ENCODE measurements at regions not wholly inside any gene's neighbourhood (a gene's known extent, or its start where the extent isn't known, plus 50 kb on each side); places are given as distances from the start of the nearest gene placed in this dataset.

DNA sequence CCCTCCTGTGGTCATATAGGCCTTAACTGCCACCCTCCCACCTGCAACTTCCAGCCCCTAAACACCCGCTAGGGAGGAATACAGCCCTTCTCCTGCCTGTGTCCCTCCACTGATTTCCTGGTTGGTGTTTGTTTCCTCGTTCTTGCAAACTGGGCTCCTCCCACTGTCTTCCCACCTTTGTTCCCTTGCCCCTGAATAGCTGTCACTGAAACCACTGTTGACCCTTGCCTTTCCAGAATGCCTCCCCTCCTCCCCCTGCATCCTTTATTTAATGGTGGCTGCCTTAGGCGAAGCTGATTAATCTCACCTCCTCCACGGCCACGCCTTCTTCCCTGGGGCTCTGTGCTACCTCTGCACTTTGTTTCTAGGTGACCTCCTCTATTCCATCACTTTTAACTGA lies 626.7 kb downstream of the BNC2 start:
- DNase-seq (ENCODE audit: low spot score): no peak

DNA sequence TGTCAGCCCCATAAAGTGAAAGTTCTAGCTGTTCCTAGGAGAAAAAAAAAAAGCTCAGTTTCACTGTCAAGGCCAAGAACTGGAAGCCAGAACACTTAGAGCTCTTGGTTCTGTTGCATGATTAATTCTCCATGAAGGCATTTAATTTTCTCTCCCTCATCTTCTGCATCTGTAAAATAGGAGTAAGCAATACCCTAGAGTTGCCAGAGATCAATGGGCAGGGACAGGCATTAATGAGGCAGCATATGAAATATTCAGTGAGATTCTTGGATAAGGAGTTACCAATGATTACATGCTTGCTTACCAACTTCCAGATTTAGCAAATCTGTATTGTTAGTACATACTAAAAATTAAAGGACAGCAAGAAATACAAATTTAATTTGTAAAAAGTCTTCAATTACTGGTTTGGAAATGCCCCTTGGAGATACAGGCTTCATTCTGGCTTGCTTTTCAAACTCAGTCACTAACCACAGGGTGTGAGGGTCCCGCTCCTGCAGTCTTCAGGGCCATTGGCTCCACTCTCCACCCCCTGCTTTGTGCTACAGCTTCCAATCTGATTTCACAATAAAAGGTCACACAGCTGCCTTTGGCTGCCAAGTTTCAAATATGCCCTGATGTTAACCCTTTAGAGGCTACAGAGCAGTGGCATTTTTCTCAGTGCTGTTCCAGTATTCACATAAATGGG lies 624.6 kb downstream of the BNC2 start:
- no peak for DNase-seq (ENCODE audit: low spot score)

DNA sequence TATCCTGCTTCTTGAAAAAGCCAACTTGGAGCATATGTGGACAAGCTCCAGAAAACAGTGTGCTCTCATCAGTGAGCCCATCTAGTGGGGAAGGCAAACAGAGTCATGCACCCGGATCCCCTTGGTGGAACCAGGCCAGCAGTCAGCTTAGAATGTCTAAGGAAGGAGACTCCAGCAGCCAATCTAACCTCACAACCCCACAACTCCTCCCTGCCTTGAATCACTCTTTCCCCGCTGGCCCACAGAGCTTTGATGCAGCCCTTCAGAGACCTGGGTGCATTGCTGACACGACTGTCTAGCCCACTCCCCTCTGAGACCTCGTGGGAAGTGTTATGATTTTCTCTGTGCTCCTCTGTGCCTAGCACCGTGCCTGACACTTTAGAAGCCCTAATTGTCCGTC lies 623.7 kb downstream of the BNC2 start:
- no peak for DNase-seq (ENCODE audit: low spot score)

DNA sequence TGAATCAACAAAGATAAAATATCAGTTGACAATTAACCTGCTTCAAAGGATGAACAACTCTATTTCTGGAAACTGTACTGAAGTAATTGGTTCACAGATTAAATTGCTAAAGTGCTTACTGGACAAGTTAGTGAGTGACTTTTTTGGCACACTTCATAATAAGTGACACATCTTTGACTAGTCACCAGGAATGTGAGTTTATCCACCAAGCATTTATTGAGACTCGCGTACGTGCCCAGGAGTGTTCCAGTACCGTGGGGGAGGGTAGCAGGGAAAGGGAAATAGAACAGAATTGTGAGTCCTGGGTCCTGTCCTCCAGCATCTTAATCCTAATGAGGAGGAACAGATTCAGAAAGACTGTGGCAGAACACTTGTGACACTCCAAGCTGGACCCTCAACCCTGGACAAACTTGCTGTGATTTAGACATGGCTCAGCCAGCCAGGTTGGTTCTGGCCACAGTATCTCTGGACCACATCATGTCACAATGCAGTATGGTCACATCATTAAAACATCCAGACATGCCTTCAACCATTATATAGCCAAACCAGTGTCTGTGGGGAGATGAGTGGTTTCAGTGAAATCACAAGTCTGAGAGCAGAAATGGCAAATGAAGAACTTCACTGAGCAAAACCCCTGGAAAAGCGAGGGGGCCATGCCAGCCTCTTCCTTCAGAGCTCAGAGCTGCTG lies 623.1 kb downstream of the BNC2 start:
- no peak for DNase-seq (ENCODE audit: low spot score)

DNA sequence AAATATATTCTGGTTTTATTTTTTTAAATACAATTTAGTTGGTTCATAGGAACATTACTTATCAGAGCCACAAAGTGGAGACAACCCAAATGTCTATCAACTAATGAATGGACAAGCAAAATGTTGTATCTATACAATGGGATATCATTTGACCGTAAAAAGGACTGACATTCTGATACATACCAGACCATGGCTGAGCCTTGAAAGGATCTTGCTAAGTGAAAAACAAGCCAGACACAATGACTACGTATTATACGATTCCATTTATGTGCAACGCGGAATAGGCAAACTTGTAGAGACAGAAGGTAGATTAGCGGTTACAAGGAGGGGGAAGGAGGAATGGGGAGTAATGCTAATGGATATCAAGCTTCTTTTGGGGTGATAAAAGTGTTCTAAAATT lies 621.6 kb downstream of the BNC2 start:
- DNase-seq (ENCODE audit: low spot score): no peak

DNA sequence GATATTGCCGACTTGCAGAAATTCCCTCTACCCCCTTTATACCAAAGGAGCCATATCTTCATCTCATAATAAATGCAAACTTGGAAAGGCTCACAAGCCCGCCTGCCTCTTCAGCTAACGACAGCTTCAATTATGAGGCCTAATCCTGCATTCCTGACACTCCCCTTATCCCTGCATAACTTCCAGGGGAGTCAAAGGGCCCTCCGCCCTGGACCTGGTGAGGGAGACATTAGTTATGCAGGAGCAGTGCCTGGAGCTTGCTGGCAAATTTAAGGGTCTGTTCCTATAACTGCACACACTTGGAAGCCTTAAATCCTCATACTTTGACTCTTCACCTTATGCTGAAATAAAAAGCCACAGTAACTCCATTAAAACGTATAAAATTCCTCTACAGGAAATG lies 617.9 kb downstream of the BNC2 start:
- no peak for DNase-seq (ENCODE audit: low spot score)

DNA sequence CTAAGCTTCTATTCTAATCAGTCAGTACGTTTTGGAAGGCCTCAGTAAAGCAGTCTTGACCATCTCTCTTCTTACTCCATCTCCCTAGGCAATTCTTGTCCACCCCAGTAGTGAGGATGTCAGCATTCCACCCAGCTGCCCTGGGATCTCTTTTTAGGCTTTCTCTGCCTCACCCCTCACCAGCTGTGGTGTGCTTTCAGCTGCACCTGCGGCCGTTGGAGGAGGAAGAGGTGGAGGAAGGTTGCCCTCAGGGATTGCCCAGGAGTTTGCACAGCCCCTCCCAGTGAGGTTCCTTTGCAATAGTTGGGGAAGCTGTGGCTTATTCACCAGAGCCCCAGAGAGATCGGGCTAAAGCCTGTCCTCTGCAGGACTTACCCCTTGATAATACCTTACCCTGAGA lies 615.8 kb downstream of the BNC2 start:
- no peak for DNase-seq (ENCODE audit: low spot score)

DNA sequence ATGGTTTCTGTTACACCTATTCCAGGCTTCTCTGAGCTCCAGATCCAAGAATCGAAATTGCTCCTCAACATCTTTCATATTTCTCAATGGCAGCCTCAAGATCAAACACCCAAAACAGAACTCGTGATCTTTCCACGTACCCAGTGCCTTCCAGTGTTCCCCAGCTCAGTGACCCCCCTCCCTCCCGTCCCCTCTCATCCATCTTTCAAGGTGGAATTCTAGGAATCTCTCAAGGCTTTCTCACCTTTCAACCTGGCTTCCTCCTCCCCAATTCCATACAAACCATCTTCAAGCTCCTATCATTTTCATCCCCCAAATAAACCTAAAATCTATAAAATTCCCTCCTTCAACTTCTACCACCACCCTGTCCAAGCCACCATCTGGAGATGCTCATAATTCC lies 615.3 kb downstream of the BNC2 start:
- DNase-seq (ENCODE audit: low spot score): no peak

DNA sequence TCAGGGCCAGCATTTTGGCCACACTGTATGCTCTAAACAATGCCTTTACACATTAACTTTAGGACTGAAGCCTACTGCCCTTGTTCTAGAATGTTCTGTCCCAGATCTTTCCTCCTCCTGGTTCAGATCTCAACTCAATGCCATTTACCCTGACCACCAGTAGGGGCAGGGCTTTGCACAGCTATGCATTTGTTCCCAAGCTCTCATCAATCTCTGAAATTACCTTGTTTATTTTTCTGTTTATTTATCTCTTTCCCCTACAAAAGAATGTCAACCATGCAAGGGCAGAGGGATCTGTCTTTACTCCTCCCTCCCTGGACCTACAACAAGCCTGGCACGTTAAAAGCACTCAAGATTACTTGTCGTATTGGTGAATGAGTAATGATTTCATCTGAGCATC lies 612.9 kb downstream of the BNC2 start:
- DNase-seq (ENCODE audit: low spot score): no peak

DNA sequence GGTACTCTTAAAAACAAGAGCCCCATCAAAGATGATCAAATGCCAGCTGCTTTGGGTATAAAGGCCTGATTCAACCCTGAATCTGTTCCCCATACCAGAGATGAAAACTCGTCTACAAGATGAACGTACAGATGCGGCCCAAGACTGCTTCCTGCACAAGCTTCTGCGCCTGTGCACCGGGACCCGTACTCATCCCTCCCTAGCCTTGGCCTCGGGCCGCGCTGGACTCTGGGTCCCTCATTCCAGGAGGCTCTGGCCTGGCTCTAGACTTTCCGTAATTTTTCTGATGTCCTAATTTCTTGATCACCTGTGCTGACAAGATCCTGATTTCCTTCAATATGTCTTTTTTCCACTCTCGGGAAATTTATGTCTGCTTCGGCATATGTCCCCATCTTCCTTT lies 612.3 kb downstream of the BNC2 start:
- no peak for DNase-seq (ENCODE audit: low spot score)

DNA sequence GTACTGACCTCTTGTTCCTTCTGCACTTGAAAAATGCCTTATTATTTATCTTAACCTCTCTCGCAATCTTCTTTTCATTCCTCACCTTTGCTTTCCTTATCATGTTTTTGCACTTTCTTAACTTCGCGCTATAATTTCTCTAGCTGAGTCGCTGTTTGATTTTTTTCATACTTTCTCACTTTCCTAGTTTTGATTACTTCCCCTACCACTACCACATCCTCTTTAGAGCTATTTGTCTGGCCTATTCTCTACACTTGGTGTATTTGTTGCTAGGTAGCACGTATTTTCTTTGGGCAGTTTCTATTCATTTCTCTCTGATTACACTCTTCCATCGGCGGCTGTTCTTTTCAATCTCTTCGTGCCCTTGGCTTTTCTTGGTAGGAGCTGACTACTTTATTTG lies 611.8 kb downstream of the BNC2 start:
- DNase-seq (ENCODE audit: low spot score): no peak

DNA sequence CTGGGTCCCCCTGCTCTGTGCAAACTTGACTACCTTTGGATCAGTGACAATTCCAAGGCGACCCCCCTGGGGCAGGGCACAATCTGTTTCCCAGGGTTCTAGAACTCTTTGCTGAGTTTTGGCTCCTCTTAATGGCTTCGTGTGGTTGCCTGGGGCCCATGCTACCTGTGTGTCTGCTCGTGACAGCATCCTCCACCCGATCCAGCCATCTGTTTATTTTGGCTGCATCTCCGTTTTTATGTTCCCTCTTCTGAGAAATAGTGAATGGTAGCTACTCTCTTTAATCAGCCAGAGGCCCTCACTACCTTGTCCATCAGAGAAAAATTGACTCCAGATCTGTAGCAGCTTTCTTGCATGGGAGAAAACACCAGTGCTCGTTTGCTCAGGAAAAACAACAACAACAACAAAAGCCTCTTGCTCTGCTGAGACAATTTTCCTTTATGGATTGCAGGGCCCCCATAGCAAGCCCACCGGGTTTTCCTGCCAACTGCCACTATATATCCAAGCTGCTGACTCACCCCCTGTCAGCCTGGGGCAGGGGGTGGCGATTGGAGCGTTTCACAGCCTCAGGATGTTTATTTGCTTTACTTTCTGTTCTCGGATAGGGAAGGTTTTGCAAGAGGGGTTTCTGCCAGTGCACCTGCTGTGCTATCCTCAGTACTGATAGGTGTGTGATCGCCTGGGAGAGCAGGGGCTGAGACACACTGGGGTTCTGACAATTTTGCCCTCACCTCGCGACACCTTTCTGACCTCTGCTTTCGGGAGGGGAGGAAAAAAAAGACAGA lies 607.8 kb downstream of the BNC2 start:
- DNase-seq (ENCODE audit: low spot score): no peak

DNA sequence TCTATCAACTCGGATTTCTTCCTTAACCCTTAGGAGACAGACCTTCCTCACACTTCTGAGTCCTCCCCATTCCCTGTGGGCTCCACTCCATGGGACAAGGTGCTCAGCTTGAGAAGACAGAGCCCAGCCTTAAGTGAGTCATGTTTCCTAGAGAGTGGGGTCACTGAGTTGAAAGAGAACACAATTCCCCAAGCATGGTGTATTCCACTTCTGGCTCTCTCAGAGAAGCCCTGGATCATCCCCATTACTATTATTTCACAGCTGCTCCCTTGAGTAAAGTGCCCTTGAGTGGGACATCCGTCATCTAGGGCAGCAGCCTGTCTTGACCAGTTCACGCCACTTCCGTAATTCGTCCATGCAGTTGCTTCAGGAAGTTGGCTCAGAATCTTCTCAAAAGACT lies 604.8 kb downstream of the BNC2 start:
- DNase-seq (ENCODE audit: low spot score): no peak

DNA sequence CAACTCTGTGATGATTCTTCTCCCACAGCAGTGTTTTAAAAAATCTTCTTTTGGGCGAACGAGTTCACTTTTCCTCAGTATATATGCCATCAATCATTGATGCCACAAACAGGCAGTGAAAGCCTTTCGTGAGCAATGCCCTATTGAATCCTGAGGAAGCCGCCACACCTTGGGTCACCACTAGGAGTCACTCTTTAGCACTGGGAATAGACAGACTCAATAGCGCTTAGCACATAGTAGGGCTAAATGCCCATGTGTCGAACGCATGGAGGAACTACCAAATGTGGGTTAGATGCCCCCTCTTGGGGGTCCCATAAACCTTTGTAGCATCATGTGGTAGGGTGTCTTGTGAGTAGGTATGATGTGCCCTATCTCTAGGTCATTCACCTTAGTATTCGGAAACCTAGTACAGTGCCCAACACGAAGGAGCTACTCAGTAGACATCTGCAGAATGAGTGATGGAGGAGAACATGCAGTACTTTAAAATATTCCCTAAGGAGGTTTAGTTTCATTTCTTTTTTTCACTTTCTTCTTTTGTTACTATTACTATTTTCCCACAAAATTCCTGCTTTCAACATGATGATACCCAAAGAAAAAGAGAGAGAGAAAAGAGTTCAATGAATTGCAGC lies 603.7 kb downstream of the BNC2 start:
- DNase-seq (ENCODE audit: low spot score): no peak

DNA sequence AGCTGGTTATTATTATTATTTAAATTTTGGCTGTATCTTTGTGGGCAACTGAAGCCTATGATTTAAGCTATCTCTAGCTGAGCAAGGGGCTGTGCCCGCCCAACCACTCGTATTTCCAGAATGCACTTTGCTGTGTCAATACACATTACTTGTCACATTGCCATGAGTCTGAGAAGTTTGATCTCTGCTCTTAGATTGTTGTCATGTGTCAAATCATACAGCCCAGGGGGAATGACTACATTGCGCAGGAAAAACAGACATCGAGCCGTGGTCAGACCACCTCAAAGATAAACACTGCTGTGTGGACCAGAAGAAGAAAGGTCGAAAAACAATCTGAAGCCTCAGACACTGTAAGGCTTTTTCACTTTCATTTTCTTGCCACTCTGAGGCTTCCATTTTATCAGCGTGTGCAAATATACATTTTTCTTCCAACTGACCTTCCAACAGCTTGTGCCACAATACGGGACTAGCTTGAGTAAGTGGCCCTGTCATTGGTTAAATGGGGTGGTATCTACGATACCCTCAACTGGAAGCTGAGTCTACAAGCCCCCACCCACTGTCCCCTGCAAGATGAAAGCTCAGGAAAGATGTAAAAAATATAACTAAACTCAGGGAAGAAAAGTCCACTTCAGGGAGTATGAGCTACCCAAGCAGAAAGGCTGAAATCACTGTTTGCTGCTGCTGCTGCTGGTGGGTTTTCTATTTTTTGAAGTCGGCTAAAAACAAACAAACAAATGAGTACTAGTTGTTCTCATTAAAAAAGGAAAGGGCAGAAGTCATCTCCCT lies 603.0 kb downstream of the BNC2 start:
- no peak for DNase-seq (ENCODE audit: low spot score)

DNA sequence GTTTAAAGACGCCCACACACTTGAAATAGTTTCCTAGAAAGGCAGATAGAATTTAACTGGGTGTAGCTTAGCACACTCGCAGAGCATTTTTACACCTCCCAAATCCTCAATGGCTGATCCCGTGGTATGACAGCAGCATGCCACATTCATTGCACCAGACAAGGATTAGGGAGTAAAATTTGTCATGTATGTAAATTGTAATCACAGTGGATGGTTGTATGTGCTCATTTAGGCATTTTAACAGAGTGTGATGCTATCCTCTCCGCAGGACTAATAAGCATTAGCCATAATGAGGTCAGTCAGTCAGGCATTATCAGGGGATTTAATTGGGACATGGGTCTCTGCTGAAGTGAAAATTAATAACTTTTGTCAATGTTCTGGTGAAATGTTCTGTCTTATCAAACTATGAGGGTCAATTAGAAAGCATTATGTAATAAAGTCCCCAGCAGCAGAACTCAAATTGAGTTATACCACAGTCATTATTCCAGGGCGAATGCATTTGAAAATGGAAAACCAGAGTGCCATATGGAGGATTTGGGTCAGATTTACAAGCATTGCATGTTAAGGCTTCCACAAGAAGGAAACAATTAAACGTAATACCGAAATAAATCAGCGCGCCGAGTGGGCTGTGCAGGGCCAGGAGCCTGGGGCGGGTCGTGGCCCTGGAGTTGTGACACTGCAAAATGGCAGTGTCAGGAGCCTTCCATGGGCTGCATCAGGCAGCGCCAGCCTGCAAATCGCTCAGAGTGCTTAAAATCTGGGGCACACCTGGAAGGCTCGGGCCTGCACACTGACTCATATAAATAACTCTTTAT lies 602.2 kb downstream of the BNC2 start:
- DNase-seq (ENCODE audit: low spot score): no peak

DNA sequence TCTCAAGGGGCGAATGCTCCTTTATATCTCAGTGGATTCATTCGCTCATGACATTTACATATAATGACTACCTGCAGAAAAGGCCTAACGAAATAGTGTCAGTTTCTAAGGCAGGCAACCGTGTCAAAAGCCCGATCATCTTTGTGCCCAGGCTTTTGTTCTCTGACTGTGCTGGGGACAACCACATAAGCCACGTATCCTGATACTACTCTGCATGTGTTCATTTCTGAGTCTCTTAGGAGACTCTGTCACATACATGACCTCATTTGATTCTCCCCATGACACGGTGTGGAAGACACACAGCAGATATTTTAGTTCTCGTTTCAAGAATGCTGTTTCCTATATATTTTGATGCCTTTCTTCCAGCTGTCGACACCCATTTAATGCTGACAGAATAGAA lies 598.5 kb downstream of the BNC2 start:
- DNase-seq (ENCODE audit: low spot score): no peak

DNA sequence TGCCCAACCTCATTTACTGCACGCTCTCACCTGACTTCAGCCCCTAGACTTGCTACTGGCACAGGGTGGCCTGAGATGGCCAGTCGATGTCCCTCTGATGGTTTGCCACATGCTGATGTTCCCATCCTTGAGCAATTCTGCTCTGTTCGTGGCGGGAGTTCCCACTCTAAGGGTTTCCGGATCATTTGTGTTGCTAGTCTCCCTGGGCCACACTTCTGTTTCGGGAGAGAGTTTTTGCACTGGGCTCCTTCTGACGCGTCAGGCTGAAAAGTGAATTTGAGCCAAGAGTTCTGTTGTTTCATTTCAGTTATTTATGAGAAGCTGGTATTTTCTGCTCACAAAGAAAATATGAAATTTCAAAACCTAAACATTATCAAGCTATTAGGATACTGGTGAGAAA lies 597.7 kb downstream of the BNC2 start:
- no peak for DNase-seq (ENCODE audit: low spot score)

DNA sequence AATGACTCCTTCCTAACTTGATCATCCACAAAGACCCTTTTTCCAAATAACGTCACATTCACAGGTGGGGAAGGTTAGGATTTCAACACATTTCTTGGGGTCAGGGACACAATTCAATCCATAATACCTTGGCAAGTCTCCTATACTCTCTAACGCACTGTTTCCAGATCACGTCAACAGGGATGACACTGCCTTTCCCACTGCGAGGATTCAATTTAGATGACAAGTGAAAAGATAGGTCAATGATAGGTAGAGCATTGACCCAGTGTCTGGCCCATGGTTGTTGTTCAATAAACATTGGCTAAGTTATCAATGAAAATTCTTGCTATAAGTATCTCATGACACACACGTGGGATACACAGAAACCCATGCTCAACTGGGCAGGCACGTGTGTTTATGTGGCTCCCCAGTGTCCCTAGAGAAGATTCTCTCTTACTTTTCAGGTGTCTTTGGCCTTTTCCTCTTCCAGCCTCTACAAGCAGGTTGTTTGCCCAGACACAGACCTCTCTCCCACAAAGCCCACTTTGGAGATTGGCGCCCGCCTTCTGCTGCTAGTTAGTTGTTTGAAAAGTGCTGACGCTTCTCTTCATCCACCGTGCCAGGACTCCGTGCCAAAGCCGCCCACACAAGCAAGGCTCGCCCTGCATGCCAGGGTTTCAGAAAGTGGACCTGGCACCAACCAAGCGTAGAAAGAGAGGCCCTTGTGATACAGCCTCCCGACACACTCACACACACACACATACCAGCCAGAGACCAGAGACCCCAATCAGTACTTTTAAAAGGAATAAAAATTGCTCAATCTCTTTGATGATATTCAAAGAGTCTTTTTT lies 594.5 kb downstream of the BNC2 start:
- peak; percentile 67 for DNase-seq (ENCODE audit: low spot score)

DNA sequence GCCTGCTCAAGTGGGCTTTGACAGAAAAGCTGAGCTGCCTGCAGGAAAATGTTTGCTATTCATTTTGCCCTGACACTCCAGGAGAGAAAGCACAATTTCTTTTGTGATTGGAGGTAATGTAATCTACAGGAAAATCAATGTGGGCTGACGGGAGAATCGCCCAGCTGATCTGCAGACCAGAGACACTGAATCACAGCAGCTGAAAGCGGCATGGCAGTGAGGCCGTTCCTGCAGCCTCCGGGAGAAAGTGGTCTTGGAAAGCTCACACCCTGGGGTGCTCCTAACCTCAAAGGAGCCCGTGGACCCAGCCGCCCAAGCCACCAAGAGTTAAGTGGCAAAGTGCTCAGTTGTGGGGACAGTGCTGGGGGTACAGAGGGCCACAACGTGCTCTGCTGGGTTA lies 593.6 kb downstream of the BNC2 start:
- DNase-seq (ENCODE audit: low spot score): no peak
